ENCODE measurements at regions not wholly inside any gene's neighbourhood (a gene's known extent, or its start where the extent isn't known, plus 50 kb on each side); places are given as distances from the start of the nearest gene placed in this dataset.

- no peak for DNase-seq (ENCODE audit: low read depth)
Measured at GRCh38 chr1:13968361-13968760, 268.4 kb downstream of the PRDM2 start.

GRCh38 chr1:13970631-13971247 lies 270.8 kb downstream of the PRDM2 start:
- no peak for DNase-seq (ENCODE audit: low read depth)

DNA sequence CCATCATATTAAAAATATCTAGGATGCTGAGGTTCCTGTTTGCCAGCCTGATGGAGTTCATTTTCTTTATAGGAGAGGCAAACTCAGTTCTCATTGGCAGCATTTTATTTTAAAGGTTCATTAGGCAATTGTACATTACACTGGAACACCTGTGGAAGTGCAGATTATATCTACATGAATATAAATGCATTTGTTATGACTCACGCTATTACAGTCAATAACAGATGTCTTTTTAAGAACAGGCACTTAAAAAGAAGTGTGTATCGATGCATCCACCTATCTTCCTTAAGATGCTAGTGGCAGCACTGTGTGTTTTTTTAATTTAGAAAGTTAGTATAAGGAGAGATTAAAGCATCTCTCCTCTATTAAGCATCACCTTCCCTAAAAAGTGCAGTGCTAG lies 276.5 kb downstream of the PRDM2 start:
- no peak for DNase-seq (ENCODE audit: low read depth)

GRCh38 chr1:13981142-13981541 lies 281.2 kb downstream of the PRDM2 start:
- no peak for DNase-seq (ENCODE audit: low read depth)

DNA sequence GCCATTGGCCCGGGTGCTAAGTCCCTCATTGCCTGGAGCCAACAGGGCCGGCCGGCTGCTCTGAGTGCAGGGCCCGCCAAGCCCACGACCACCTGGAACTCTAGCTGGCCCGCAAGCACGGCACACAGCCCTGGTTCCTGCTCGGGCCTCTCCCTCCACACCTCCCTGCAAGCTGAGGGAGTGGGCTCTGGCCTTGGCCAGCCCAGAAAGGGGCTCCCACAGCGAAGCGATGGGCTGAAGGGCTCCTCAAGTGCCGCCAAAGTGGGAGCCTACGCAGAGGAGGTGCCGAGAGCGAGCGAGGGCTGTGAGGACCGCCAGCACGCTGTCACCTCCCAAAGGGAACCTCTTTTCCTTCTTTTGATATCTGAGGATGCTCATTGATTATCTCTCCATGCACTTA lies 283.4 kb downstream of the PRDM2 start:
- DNase-seq (ENCODE audit: low read depth), result no peak

- DNase-seq (ENCODE audit: low read depth), result no peak
Measured at GRCh38 chr1:13990939-13991338, 291.0 kb downstream of the PRDM2 start.

DNA sequence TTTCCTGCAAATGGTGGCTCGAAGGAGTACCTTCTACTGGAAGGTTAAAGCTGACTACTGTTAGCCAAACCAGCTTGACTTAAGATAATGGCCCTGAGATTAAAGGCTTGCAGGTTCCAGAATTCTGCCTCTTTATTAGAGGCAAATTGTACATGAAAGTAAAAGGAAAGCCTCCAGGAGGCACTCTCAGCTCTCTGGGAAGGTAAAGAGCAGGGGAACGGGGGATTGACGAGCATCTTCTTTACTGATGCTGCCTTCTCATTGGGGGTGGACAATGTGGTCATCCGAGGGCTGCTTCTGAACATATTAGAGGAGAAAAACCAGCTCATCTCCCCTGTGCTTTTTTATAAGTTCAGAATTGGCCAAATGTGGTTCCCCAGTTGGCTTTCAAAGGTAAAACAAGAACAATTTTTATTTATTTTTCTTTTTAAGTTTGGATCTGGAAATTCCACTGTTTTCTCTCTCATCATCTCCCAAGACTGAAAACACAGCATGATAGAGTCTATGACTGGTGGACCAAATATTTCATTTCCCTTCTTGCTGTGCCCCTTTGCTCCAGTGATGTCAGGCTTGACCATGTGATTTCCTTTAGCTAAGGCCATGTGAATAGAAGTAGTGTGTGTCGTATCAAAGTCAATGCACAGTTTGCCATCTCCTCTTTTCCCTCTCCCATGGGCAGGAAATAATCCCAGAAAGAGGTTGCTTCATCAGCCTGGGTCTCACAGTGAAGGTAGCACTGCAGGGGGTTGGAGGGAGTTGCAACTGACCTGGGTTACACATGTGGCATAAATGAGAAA lies 292.7 kb downstream of the PRDM2 start:
- no peak for DNase-seq (ENCODE audit: low read depth)

- DNase-seq (ENCODE audit: low read depth), result no peak
Measured at GRCh38 chr1:13994386-13994785, 294.4 kb downstream of the PRDM2 start.

DNA sequence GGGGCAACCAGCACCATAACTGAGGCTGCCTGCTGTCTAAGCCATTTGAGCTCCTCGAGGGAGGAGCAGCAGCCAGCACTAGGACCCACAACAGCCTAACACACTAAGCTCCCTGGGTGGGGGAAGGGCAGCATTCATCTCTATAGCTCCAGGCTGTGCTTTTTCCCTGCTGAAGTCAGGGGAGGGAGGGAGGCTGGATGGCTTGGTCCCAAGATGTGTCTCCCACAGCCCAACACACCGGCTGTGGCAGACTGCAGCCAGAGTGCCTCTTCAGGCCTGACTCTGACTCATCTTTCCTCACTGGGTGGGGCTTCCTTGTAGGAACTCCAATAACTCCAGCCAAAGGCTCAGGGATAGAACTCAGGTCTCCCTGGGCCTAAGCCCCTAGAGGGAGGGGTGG lies 296.3 kb downstream of the PRDM2 start:
- no peak for DNase-seq (ENCODE audit: low read depth)

- DNase-seq (ENCODE audit: low read depth), result no peak
Measured at GRCh38 chr1:14003552-14003951, 303.6 kb downstream of the PRDM2 start.

DNA sequence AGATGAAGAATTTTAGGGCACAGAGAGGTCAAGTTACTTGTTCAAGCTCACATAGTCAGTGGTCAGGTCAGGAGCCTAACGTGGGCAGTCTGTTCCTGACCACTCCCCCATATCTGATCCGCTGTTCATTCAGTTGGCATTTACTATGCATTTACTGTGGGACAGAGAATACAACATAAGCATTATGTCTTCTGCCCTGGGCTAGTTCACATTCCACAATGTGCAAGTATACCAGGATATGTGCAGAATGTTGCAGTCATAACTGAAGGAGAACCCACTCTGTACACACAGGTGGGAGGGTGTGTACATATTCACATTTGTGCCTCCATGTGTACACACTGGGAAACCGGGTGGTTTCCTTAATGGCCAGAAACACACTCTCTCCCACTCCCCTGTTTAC lies 309.6 kb downstream of the PRDM2 start:
- no peak for DNase-seq (ENCODE audit: low read depth)

- no peak for DNase-seq (ENCODE audit: low read depth)
Measured at GRCh38 chr1:14010476-14010875, 310.5 kb downstream of the PRDM2 start.

GRCh38 chr1:14011132-14011531 lies 311.1 kb downstream of the PRDM2 start:
- no peak for DNase-seq (ENCODE audit: low read depth)

GRCh38 chr1:14011888-14012287 lies 311.9 kb downstream of the PRDM2 start:
- DNase-seq (ENCODE audit: low read depth), result no peak

GRCh38 chr1:14014929-14015328 lies 314.9 kb downstream of the PRDM2 start:
- DNase-seq (ENCODE audit: low read depth), result no peak

DNA sequence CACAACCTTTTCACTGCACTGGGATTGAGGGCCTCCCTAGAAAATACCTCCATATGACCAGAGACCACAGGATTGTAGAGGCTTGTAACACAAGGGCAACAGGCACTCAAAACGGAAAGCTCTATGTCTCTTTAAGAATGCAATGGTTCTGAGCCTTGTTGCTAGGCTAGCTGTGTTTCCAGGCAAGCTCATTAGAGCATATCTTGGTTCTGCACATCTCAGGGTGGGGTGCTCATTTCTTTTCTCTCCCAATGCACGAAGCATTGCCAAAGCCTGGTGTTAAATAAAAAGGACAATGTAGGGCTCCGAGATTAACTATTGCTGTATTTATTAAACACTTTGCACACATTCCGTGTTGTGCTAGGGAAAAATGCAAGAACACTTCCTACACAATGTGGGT lies 315.9 kb downstream of the PRDM2 start:
- DNase-seq (ENCODE audit: low read depth), result no peak

DNA sequence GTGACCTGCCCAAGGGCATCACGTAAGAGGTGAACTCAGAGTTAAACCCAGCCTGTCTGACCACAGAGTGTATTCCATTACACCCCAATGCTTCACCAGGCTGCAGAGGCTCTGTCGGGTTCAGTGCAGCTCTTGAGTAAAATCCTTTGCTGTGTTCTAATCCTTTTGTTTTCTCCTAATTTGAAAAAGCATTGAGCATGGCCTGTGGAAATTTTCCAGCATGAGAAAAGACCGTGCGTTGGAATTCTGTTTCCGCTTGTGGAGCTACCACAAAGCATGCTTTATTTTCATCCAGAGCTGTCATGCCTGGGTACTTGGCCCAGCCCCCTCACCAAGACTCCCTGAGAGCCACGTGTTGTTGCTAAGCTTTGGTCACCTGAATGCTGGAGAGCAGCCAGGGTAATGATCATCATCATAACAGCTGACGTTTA lies 317.6 kb downstream of the PRDM2 start:
- no peak for DNase-seq (ENCODE audit: low read depth)

GRCh38 chr1:14019461-14019860 lies 319.5 kb downstream of the PRDM2 start:
- DNase-seq (ENCODE audit: low read depth), result no peak

DNA sequence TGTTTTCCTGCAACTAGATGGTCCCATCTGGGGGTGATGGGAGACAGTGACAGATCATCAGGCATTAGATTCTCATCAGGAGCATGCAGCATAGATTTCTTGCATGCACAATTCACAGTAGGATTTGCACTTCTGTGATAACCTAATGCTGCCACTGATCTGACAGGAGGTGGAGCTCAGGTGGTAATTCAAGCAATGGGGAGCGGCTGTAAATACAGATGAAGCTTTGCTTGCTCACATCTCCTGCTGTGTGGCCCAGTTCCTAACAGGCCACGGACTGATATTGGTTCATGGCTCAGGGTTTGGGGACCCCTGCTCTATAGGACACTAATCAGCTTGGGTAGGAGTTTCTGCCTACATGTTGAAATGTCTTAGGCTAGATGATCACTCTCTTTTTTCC lies 320.0 kb downstream of the PRDM2 start:
- DNase-seq (ENCODE audit: low read depth), result no peak

DNA sequence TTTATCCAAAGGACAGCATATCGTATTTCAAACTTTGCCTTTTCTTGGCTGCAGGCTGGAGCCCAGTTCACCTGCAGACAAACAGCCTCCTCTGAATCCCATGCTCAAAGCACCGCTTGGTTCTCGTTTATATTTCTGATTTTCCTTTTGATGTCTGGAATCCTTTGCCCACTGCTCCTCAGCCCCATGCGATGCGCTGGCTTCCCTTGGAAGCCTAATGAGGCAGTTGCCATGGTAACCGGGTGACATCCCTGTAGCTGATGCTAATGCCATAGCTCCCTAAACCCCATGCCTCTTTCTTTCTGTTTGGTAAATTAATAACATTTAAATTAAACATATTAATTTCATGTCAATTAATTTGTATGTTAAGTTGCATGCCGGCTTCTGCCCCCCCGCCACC lies 327.1 kb downstream of the PRDM2 start:
- no peak for DNase-seq (ENCODE audit: low read depth)

GRCh38 chr1:14031461-14031860 lies 331.5 kb downstream of the PRDM2 start:
- no peak for DNase-seq (ENCODE audit: low read depth)

DNA sequence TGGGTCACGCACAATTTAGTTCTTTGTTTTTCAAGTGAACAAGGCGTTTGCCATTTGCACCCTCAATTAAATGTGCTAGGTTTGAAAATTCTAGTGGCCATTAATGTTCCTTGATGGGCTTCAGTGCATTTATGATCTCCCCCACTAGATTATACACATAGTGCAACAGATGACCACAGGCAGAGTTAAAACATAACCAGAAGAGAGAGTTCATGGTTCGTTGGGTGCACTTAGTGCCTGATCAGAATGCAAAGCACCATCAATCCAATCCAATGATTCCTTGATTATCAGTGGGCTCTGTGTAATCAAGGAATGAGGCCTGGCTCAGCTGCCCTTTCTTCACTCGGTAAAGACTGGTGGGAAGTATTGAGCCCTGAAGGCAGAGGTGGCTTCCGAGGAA lies 334.5 kb downstream of the PRDM2 start:
- DNase-seq (ENCODE audit: low read depth), result no peak

GRCh38 chr1:14037101-14037847 lies 337.3 kb downstream of the PRDM2 start:
- DNase-seq (ENCODE audit: low read depth), result no peak
